GM23338 (cell line): ENCODE measurements at regions not wholly inside any gene's neighbourhood (a gene's known extent, or its start where the extent isn't known, plus 50 kb on each side); places are given as distances from the start of the nearest gene placed in this dataset.

ENCODE experiments used
- EZH2 ChIP-seq: fragments of 200-600 bp; sonication (generic); IDR thresholded peaks from one replicate; pipeline ENCODE4 v1.8.0; 2017; ENCODE audit warnings: antibody characterized with exemption, mild to moderate bottlenecking, low read depth; ENCODE audit not compliant: unreplicated experiment
- EZH2phosphoT487 ChIP-seq: fragments of 200-600 bp; sonication (generic); IDR thresholded peaks from one replicate; pipeline ENCODE4 v1.8.1; 2018; ENCODE audit warnings: antibody characterized with exemption; ENCODE audit not compliant: unreplicated experiment
- NANOG ChIP-seq: IDR thresholded peaks from 2 replicates; pipeline ENCODE4 v1.6.1; 2016; ENCODE audit warnings: antibody characterized with exemption, borderline replicate concordance
- POLR2AphosphoS5 ChIP-seq: IDR thresholded peaks from 2 replicates; pipeline ENCODE4 v1.6.1; 2016; ENCODE audit warnings: antibody characterized with exemption, low read depth
- ZNF114 ChIP-seq: fragments of 250-450 bp; sonication (Bioruptor Pico); IDR thresholded peaks from 2 replicates; pipeline ENCODE4 v1.5.0; 2020; ENCODE audit warnings: mild to moderate bottlenecking, moderate library complexity
- ZNF331 ChIP-seq: fragments of 250-450 bp; sonication (Bioruptor Pico); IDR thresholded peaks from 2 replicates; pipeline ENCODE4 v1.5.0; 2020; ENCODE audit warnings: low read depth, mild to moderate bottlenecking, moderate library complexity
- TF ChIP-seq, protein P1 (sequence below), 2 experiments: fragments of 200-600 bp in 1 of 2; sonication (generic) in 1 of 2; conservative IDR thresholded peaks; 2 replicates each; pipeline versions ENCODE4 v1.5.1 to v1.6.1; 2016 to 2017; ENCODE audit warnings: antibody characterized with exemption in 2 of 2, low read depth in 2 of 2, mild to moderate bottlenecking in 2 of 2, moderate library complexity in 1 of 2
- TF ChIP-seq, protein P2 (sequence below): IDR thresholded peaks from one replicate; pipeline ENCODE4 v1.6.1; 2018; ENCODE audit warnings: antibody characterized with exemption; ENCODE audit not compliant: unreplicated experiment
- TF ChIP-seq, protein P3 (sequence below): fragments of 250-450 bp; sonication (Bioruptor Pico); IDR thresholded peaks from 2 replicates; pipeline ENCODE4 v1.5.0; 2020; ENCODE audit warnings: mild to moderate bottlenecking, moderate library complexity
- TF ChIP-seq, protein P4 (sequence below): IDR thresholded peaks from 2 replicates; pipeline ENCODE4 v1.6.1; 2016; ENCODE audit warnings: antibody characterized with exemption

DNA sequence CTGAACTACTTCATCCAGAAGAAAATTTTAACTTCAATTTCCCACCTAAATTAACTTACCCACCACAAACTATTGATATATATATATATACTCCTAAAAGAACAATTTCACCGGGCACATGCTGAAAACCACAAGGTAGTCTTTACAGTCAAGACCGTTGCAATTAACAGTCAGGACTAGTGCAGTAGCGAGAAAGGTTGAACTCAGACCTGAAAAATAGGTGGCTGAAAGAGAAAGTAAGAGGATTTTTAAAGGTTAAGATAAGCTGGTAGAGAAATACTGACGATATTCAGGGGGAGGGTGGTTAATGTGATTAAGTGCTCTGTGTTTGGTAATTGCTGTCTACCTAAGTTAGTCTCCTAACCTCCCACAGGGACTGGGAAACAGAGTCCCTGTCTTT is 1153.5 kb upstream of the TMPRSS15 start:
- TF ChIP-seq NANOG (no peak), POLR2AphosphoS5 (no peak), EZH2phosphoT487 (no peak), EZH2 (no peak), ZNF331 (CRISPR knock-in tag) (no peak), ZNF114 (no peak)
- TF ChIP-seq, protein P1, sequence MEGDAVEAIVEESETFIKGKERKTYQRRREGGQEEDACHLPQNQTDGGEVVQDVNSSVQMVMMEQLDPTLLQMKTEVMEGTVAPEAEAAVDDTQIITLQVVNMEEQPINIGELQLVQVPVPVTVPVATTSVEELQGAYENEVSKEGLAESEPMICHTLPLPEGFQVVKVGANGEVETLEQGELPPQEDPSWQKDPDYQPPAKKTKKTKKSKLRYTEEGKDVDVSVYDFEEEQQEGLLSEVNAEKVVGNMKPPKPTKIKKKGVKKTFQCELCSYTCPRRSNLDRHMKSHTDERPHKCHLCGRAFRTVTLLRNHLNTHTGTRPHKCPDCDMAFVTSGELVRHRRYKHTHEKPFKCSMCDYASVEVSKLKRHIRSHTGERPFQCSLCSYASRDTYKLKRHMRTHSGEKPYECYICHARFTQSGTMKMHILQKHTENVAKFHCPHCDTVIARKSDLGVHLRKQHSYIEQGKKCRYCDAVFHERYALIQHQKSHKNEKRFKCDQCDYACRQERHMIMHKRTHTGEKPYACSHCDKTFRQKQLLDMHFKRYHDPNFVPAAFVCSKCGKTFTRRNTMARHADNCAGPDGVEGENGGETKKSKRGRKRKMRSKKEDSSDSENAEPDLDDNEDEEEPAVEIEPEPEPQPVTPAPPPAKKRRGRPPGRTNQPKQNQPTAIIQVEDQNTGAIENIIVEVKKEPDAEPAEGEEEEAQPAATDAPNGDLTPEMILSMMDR (conservative IDR thresholded peaks at IDR 0.05; ENCODE audit: low read depth in 2 of 2): no peak
- TF ChIP-seq, protein P2, sequence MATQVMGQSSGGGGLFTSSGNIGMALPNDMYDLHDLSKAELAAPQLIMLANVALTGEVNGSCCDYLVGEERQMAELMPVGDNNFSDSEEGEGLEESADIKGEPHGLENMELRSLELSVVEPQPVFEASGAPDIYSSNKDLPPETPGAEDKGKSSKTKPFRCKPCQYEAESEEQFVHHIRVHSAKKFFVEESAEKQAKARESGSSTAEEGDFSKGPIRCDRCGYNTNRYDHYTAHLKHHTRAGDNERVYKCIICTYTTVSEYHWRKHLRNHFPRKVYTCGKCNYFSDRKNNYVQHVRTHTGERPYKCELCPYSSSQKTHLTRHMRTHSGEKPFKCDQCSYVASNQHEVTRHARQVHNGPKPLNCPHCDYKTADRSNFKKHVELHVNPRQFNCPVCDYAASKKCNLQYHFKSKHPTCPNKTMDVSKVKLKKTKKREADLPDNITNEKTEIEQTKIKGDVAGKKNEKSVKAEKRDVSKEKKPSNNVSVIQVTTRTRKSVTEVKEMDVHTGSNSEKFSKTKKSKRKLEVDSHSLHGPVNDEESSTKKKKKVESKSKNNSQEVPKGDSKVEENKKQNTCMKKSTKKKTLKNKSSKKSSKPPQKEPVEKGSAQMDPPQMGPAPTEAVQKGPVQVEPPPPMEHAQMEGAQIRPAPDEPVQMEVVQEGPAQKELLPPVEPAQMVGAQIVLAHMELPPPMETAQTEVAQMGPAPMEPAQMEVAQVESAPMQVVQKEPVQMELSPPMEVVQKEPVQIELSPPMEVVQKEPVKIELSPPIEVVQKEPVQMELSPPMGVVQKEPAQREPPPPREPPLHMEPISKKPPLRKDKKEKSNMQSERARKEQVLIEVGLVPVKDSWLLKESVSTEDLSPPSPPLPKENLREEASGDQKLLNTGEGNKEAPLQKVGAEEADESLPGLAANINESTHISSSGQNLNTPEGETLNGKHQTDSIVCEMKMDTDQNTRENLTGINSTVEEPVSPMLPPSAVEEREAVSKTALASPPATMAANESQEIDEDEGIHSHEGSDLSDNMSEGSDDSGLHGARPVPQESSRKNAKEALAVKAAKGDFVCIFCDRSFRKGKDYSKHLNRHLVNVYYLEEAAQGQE: no peak
- TF ChIP-seq, protein P3, sequence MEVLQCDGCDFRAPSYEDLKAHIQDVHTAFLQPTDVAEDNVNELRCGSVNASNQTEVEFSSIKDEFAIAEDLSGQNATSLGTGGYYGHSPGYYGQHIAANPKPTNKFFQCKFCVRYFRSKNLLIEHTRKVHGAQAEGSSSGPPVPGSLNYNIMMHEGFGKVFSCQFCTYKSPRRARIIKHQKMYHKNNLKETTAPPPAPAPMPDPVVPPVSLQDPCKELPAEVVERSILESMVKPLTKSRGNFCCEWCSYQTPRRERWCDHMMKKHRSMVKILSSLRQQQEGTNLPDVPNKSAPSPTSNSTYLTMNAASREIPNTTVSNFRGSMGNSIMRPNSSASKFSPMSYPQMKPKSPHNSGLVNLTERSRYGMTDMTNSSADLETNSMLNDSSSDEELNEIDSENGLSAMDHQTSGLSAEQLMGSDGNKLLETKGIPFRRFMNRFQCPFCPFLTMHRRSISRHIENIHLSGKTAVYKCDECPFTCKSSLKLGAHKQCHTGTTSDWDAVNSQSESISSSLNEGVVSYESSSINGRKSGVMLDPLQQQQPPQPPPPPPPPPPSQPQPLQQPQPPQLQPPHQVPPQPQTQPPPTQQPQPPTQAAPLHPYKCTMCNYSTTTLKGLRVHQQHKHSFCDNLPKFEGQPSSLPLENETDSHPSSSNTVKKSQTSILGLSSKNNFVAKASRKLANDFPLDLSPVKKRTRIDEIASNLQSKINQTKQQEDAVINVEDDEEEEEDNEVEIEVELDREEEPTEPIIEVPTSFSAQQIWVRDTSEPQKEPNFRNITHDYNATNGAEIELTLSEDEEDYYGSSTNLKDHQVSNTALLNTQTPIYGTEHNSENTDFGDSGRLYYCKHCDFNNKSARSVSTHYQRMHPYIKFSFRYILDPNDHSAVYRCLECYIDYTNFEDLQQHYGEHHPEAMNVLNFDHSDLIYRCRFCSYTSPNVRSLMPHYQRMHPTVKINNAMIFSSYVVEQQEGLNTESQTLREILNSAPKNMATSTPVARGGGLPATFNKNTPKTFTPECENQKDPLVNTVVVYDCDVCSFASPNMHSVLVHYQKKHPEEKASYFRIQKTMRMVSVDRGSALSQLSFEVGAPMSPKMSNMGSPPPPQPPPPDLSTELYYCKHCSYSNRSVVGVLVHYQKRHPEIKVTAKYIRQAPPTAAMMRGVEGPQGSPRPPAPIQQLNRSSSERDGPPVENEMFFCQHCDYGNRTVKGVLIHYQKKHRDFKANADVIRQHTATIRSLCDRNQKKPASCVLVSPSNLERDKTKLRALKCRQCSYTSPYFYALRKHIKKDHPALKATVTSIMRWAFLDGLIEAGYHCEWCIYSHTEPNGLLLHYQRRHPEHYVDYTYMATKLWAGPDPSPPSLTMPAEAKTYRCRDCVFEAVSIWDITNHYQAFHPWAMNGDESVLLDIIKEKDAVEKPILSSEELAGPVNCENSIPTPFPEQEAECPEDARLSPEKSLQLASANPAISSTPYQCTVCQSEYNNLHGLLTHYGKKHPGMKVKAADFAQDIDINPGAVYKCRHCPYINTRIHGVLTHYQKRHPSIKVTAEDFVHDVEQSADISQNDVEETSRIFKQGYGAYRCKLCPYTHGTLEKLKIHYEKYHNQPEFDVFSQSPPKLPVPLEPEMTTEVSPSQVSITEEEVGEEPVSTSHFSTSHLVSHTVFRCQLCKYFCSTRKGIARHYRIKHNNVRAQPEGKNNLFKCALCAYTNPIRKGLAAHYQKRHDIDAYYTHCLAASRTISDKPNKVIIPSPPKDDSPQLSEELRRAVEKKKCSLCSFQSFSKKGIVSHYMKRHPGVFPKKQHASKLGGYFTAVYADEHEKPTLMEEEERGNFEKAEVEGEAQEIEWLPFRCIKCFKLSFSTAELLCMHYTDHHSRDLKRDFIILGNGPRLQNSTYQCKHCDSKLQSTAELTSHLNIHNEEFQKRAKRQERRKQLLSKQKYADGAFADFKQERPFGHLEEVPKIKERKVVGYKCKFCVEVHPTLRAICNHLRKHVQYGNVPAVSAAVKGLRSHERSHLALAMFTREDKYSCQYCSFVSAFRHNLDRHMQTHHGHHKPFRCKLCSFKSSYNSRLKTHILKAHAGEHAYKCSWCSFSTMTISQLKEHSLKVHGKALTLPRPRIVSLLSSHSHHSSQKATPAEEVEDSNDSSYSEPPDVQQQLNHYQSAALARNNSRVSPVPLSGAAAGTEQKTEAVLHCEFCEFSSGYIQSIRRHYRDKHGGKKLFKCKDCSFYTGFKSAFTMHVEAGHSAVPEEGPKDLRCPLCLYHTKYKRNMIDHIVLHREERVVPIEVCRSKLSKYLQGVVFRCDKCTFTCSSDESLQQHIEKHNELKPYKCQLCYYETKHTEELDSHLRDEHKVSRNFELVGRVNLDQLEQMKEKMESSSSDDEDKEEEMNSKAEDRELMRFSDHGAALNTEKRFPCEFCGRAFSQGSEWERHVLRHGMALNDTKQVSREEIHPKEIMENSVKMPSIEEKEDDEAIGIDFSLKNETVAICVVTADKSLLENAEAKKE (CRISPR knock-in tag): no peak
- TF ChIP-seq, protein P4, sequence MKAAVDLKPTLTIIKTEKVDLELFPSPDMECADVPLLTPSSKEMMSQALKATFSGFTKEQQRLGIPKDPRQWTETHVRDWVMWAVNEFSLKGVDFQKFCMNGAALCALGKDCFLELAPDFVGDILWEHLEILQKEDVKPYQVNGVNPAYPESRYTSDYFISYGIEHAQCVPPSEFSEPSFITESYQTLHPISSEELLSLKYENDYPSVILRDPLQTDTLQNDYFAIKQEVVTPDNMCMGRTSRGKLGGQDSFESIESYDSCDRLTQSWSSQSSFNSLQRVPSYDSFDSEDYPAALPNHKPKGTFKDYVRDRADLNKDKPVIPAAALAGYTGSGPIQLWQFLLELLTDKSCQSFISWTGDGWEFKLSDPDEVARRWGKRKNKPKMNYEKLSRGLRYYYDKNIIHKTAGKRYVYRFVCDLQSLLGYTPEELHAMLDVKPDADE: no peak
